M059J (cell line): ENCODE measurements at regions not wholly inside any gene's neighbourhood (a gene's known extent, or its start where the extent isn't known, plus 50 kb on each side); places are given as distances from the start of the nearest gene placed in this dataset.

Experiments
- DNase-seq: peaks from one replicate; pipeline ENCODE4 v3.0.0-alpha.2; 2012; ENCODE audit warnings: low read depth

DNA sequence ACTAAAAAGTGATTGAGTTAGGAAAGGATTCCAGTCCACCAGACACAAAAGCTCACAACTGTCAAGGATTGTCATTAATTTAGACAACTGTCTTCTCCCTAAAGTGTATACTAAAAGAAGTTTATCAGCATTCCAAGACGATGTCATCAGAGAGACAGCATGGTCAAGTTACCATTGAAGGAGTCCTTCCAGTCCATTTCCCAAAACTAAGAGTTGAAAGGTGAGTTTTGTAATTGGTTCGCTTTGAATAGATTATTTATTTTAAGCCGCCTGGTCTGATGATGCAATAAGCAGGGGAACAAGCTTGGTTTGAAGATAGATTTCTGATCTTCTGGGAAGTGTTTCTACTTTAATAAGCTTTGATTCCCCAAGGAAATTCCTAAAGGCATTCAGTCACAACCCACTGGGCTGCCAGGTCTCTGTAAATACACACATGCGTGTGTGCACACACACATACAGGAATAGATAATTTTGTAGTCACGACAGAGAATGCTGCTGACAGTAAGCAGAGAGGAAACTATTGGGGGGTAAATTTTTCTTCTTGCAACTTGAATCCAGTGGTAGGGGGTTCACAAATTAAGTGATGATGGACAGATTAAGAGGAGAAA, 234.8 kb downstream of the PIK3R1 start:
- peak; percentile 95 for DNase-seq

DNA sequence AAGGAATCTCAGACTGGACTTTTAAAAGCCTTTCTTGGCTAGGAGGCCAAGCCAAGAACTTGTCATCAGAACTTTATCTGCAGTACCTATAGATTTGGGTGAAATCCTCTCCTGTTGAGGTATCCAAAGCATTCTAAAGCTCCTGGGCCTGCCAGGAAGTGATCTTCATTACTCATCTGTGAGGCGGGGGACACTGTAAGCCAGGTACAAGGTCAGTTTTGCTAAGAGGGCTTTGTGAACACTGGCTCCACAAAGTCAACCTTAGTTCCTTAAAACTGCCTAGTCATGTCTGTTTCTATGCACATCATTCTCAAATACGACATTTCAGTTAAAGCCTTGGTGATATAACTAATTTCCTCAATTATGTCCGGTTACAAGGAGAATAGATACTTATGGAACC, 236.7 kb downstream of the PIK3R1 start:
- no peak for DNase-seq

- DNase-seq = no peak
Observed at GRCh38 chr5:68454172-68454571, 238.6 kb downstream of the PIK3R1 start.

DNA sequence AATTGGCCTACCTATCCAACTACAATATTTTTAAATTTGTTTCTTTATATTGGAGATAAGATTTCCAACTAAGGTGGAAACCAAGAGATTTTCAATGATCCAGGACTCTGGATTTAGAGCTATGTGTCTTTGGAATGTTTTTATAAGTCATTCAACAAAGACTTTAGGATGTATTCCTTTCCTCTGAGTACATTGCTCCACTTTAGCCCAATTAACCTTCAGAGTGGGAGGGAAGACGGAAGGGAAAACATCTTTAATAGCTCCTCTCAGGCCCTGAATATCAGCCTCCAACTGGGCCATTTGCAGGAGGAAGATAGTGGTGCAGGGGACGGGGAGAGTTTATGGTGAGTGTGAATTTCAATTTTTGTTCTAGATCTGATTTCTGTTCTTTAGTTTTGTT, 239.2 kb downstream of the PIK3R1 start:
- DNase-seq = no peak

DNA sequence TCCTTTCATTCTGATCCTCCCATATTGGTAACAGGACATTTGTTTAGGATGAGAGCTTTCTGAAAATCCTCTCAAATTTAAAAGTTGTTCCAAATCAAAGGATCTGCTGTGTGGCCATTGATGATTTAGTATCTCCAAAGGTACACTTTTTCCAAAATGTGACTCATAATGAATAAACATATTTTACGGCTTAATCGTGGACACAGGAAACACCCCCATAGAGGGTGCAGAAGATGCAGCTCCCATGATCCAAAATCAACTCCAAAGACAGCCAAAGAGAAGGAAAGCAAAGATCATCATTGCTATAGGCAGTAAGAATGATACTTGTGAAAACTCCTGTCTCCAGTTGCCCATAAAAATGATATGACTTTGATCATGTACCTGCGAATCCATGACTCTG, 239.7 kb downstream of the PIK3R1 start:
- DNase-seq = no peak

DNA sequence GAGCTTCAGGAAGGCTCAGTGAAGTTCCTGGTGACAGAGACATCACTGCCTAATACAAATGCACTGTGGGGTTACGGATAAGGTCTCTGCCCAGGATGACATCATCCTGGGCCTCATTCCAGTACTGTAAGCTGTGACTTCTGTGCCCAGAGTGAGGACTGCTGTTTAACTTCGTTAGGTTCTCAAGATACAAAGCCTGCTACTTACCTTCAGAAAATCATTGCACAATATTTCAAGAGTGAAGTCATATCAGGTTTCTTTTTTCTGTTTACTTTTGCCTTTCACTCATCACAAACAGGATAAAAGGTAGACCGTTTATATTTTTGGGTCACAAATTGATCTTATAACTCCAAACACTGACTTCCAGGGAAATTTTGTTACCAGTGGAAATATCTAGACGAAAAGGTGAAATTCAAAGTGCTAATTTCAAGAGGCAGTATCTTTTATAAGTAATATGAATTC, 241.2 kb downstream of the PIK3R1 start:
- peak; percentile 95 for DNase-seq

GRCh38 chr5:68457285-68457684, 241.7 kb downstream of the PIK3R1 start:
- no peak for DNase-seq

DNA sequence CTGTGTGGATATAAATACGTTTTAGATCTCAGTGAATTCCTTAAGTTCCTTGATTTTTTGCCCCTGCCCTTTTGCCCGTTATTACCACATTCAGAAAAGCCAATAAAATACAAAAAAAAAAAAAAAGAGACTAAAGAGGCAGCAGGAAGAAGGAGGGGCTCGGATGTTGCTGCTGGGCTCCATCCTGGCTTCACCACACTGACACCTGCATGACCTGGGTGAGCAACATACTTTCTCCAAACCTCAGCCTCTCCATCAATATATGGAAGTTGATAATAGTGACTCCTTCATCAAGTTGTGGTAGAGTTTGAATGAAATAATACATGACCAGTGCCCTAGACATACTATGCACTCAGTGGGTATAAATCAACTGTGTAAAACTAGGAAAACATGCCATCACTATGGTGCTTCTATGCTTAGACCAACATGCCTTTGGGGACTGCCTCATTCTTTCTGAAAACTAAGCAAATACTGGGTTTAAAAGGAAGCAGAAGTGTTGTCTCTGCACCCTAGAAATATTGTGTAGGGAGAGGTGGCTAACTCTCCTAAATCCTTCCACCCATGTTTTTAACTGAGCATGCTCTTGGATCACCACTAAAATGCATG, 243.0 kb downstream of the PIK3R1 start:
- peak; percentile 61 for DNase-seq

GRCh38 chr5:68459093-68459809, 243.7 kb downstream of the PIK3R1 start:
- DNase-seq = no peak

GRCh38 chr5:68459810-68460139, 244.2 kb downstream of the PIK3R1 start:
- DNase-seq = no peak

GRCh38 chr5:68460147-68460798, 244.7 kb downstream of the PIK3R1 start:
- DNase-seq = peak; percentile 68

GRCh38 chr5:68463606-68464005, 248.1 kb downstream of the PIK3R1 start:
- DNase-seq = no peak

DNA sequence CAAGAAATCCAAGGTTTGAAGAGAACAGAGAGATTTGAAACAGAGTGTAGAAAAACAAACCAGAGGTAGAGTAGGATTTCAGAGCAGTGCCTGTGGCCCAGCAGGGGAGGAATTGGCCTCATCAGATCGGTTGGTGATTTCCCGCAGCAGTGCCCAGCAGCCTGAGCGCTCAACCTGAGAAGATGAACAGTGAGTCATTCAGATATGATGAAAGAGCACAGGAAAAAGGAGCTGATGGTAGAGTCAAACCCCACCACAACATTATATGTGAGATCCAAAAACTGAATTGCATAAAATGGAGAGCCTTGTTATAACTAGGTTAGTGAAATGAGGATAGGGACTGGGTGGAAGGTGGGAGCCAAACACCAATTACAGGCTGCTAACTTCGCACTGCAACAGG, 248.9 kb downstream of the PIK3R1 start:
- DNase-seq = peak; percentile 77

- DNase-seq = no peak
Observed at GRCh38 chr5:68465133-68465532, 249.6 kb downstream of the PIK3R1 start.

DNA sequence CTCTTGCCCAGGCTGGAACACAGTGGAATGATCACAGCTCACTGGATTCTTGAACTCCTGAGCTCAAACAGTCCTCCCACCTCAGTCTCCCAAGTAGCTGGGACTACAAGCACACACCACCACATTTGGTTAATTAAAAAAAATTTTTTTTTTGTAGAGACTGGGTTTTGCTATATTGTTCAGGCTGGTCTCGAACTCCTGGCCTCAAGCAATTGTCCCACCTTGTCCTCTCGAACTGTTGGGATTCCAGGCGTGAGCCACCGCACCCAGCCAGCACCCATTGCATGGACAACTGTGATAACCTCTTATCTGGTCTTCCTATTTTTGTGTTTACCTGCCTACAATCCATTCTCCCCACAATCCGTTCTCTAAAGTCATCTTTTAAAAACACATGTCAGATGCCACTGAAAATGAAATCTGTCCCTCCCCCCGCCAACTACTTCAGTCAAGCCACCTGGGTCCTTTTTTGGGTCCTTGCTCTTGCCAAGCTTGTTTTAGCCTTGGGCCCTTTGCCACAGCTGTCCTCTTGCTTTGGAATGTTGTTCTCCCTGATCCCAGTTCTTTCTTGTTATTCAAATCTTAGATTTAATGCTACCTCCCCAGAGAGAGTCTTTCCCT, 250.5 kb downstream of the PIK3R1 start:
- DNase-seq = no peak

DNA sequence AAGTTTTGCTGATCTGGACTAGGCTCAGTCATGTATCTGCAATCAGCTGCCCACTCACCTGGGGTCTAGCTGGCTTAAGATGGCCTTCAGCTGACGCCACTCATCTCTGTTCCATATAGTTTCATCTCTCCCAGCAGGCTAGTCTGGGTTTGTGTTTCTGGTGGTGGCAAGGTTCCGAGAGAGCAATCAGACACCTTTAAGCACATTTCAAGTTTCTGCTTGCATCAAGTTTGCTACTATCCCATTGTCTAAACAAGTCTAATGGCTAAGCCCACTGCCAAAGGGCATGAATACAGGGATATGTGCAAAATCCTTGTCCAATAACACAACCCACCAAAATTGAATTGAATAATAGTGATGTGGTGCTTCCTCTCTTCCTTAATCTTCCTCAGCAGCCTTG, 251.7 kb downstream of the PIK3R1 start:
- no peak for DNase-seq

DNA sequence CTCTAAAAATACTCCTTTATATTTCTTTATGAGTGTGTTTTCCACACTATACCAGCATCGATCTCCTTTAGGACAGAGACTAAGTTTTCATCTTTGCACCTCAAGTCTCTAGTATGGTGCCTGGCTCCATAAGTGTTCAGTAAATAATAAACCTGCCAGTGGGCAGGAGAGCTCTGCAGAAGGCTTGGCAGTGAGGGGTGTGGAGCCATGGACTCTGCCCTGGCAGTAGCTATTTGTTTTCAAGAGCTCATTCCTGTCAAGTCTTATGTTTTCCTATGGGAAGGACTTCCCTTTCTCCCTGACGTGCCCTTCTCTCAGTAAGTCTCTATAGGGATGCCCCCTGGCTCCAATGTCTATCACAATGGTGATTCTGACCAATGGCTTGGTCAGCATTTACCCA, 252.2 kb downstream of the PIK3R1 start:
- DNase-seq = no peak

GRCh38 chr5:68468322-68468721, 252.8 kb downstream of the PIK3R1 start:
- no peak for DNase-seq

GRCh38 chr5:68475476-68475983, 260.0 kb downstream of the PIK3R1 start:
- DNase-seq = no peak

- DNase-seq = no peak
Observed at GRCh38 chr5:68476854-68477253, 261.3 kb downstream of the PIK3R1 start.

- peak; percentile 30 for DNase-seq
Observed at GRCh38 chr5:68478301-68479095, 262.9 kb downstream of the PIK3R1 start.
